NB4 (cell line): ENCODE measurements at regions not wholly inside any gene's neighbourhood (a gene's known extent, or its start where the extent isn't known, plus 50 kb on each side); places are given as distances from the start of the nearest gene placed in this dataset.

Experiments used
- CTCF ChIP-seq: IDR thresholded peaks from one replicate; pipeline ENCODE4 v1.5.1; 2012; ENCODE audit warnings: low read depth, low read length
- MAX ChIP-seq: IDR thresholded peaks from 2 replicates; pipeline ENCODE4 v1.6.1; 2011; ENCODE audit warnings: low read depth, low read length
- POLR2A ChIP-seq: IDR thresholded peaks from 2 replicates; pipeline ENCODE4 v1.6.1; 2011; ENCODE audit warnings: mild to moderate bottlenecking; ENCODE audit not compliant: insufficient read length; ENCODE audit errors: extremely low read depth

DNA sequence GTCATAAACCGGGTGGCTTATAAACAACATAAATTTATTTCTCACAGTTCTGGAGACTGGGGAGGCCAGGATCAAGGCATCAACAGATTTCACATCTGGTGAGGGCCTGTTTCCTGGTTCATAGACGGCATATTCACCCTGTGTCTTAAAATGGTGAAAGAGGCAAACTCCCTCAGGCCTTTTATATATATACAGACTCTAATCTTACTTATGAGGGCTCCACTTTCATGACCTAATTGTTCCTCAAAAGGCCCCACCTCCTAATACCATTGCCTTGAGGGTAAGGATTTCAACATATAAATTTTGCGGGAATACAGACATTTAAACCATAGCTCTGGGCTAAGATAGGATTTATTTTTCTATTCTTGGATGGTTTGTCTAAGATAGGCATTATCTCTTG lies 187.2 kb downstream of the PPP1R3A start:
- TF ChIP-seq CTCF: no peak
- no peak for TF ChIP-seq MAX
- TF ChIP-seq POLR2A: no peak
